ENCODE measurements at regions not wholly inside any gene's neighbourhood (a gene's known extent, or its start where the extent isn't known, plus 50 kb on each side); places are given as distances from the start of the nearest gene placed in this dataset.

- DNase-seq (ENCODE audit: low read depth, low spot score) = no peak
Measured at GRCh38 chr11:45724153-45724552, 58.7 kb upstream of the CHST1 start.

GRCh38 chr11:45723397-45723796 lies 58.0 kb upstream of the CHST1 start:
- DNase-seq (ENCODE audit: low read depth, low spot score) = no peak

GRCh38 chr11:45722144-45722543 lies 56.7 kb upstream of the CHST1 start:
- DNase-seq (ENCODE audit: low read depth, low spot score) = no peak

- DNase-seq (ENCODE audit: low read depth, low spot score) = no peak
Measured at GRCh38 chr11:45717526-45717925, 52.1 kb upstream of the CHST1 start.

DNA sequence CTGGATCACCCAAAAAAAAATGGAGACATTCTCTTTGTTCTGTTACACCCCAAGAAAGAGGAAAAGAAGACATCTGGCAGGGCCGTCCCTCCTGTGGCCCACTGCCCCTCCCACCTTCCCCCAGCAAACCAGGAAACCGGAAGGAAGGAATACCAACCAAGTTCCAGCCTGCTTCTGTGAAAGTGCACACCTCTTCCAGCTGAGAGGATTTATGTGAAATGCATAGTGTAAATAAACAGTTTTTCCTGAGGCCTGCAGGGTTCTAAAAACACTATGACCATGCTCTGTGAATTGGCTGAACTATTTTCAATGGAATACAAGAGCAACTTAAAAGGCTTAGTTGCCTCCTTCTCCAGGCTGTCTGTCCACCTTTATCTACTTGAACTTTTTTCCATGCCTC lies 50.0 kb upstream of the CHST1 start:
- DNase-seq (ENCODE audit: low read depth, low spot score) = no peak
